CD8-positive, alpha-beta memory T cell (primary cell): ENCODE measurements at regions not wholly inside any gene's neighbourhood (a gene's known extent, or its start where the extent isn't known, plus 50 kb on each side); places are given as distances from the start of the nearest gene placed in this dataset.

ENCODE experiments used
- CTCF ChIA-PET: fragments of 350-600 bp; sonication (Branson Sonifier 250); formaldehyde crosslinking; loops from one replicate; lab custom pipeline; 2021; ENCODE audit warnings: antibody characterized with exemption; lab: Charles Lee
- POLR2A ChIA-PET: fragments of 350-600 bp; sonication (Branson Sonifier 250); formaldehyde crosslinking; loops from one replicate; lab custom pipeline; 2021; ENCODE audit warnings: antibody characterized with exemption; lab: Charles Lee
- DNase-seq, 5 donors: peaks; one replicate each; pipeline versions ENCODE4 v3.0.0 to v3.0.0-alpha.2; 2020 to 2022; ENCODE audit warnings: mixed read lengths in 1 of 5
- H3K27ac ChIP-seq: one replicate; pipeline ENCODE4 v1.7.0; 2013; ENCODE audit warnings: low read depth, mild to moderate bottlenecking, low read length, moderate library complexity
- H3K27me3 ChIP-seq: 2 replicates; pipeline ENCODE4 v1.7.0; 2013; ENCODE audit warnings: low read length, mild to moderate bottlenecking; ENCODE audit not compliant: insufficient read depth, poor library complexity, severe bottlenecking
- H3K36me3 ChIP-seq: 2 replicates; pipeline ENCODE4 v1.7.0; 2013; ENCODE audit warnings: mild to moderate bottlenecking, low read length, moderate library complexity; ENCODE audit not compliant: insufficient read depth
- H3K4me1 ChIP-seq: 2 replicates; pipeline ENCODE4 v1.7.0; 2013; ENCODE audit warnings: mild to moderate bottlenecking, low read length, moderate library complexity; ENCODE audit not compliant: insufficient read depth
- H3K4me3 ChIP-seq: 2 replicates; pipeline ENCODE4 v1.7.0; 2013; ENCODE audit warnings: mild to moderate bottlenecking, low read length
- H3K9me3 ChIP-seq: 2 replicates; pipeline ENCODE4 v1.7.0; 2013; ENCODE audit warnings: mild to moderate bottlenecking, low read length
- H3K27ac Mint-ChIP-seq, 8 donors: one replicate each; pipeline ENCODE4 v1.8.0; 2020 to 2021; ENCODE audit warnings: mixed read lengths in 8 of 8, mild to moderate bottlenecking in 6 of 8, inconsistent platforms in 3 of 8, moderate library complexity in 3 of 8
- H3K27me3 Mint-ChIP-seq, 2 donors: one replicate each; pipeline ENCODE4 v1.8.0; 2020 to 2021; ENCODE audit warnings: mixed read lengths in 2 of 2, mild to moderate bottlenecking in 1 of 2, moderate library complexity in 1 of 2
- H3K36me3 Mint-ChIP-seq, 3 donors: one replicate each; pipeline ENCODE4 v1.8.0; 2020 to 2021; ENCODE audit warnings: mixed read lengths in 3 of 3, inconsistent platforms in 1 of 3, mild to moderate bottlenecking in 1 of 3
- H3K4me1 Mint-ChIP-seq, 3 donors: one replicate each; pipeline ENCODE4 v1.8.0; 2020 to 2021; ENCODE audit warnings: mixed read lengths in 3 of 3, inconsistent platforms in 1 of 3, mild to moderate bottlenecking in 1 of 3
- H3K4me3 Mint-ChIP-seq, 7 donors: one replicate each; pipeline ENCODE4 v1.8.0; 2020 to 2021; ENCODE audit warnings: mixed read lengths in 7 of 7, mild to moderate bottlenecking in 6 of 7, moderate library complexity in 4 of 7, inconsistent platforms in 2 of 7
- H3K9me3 Mint-ChIP-seq, 5 donors: one replicate each; pipeline ENCODE4 v1.8.0; 2020 to 2022; ENCODE audit warnings: mixed read lengths in 5 of 5, mild to moderate bottlenecking in 3 of 5, moderate library complexity in 2 of 5, inconsistent platforms in 1 of 5

DNA sequence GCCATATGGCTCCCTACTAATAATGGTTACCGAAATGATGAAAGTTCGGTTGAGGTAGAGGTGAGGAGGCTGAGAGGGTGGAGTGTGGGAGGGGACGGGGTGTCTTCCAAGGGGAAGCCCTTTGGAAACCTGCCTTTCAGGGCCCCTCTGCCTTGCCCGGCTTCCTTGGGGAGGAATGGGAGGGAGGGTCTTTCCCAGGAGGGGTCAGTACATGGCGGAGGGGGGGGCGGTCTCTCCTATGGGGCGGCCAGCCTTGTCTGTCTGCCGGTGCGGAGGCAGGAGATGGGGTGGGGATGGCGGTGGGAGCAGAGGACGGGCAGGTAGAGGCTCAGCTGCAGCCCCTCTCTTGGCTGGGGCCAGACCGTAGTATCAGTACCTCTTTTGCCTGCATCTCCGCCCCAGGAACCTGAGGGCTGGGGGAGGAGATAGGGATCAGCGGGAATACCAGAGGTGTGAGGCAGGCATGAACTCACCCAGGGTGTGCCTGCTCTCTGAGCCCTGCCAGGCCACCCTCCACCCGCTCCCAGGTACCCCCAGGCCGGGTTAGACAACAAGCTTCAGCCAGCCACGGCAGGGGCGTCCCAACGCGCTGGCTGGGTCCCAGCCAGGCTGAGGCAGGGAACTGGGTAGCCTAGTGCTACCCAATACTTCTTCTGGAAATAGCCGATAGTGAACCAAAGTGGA lies 79.4 kb upstream of the POU3F1 start:
- H3K4me1 Mint-ChIP-seq: no peaks in the 10 kb centered on the region
- ChIA-PET POLR2A (no interaction called here), CTCF (no interaction called here)
- Histone ChIP-seq H3K36me3 (no peaks in the 10 kb centered on the region), H3K4me3 (no peak overlapping the region), H3K4me1 (no peaks in the 10 kb centered on the region), H3K27ac (no peak overlapping the region), H3K9me3 (no peaks in the 10 kb centered on the region), H3K27me3 (no peaks in the 10 kb centered on the region)
- H3K4me3 Mint-ChIP-seq: no peak overlapping the region
- DNase-seq: no peak
- no peaks in the 10 kb centered on the region for H3K9me3 Mint-ChIP-seq
- H3K27me3 Mint-ChIP-seq: peaks cover 5 to 12% of the 10 kb centered on the region in 2 donors
- no peaks in the 10 kb centered on the region for H3K36me3 Mint-ChIP-seq
- H3K27ac Mint-ChIP-seq: peak overlapping the region in 1 of 8 donors; percentile 74

- H3K4me1 ChIP-seq: no peaks in the 10 kb centered on the region
- H3K27me3 ChIP-seq: no peaks in the 10 kb centered on the region
- H3K4me1 Mint-ChIP-seq: no peaks in the 10 kb centered on the region
- no peak overlapping the region for H3K27ac ChIP-seq
- H3K4me3 Mint-ChIP-seq: no peak overlapping the region
- no peak overlapping the region for H3K27ac Mint-ChIP-seq
- H3K4me3 ChIP-seq: no peak overlapping the region
- no peaks in the 10 kb centered on the region for H3K36me3 ChIP-seq
- no peaks in the 10 kb centered on the region for H3K9me3 ChIP-seq
- H3K27me3 Mint-ChIP-seq: peaks cover 9 to 11% of the 10 kb centered on the region in 2 donors
- ChIA-PET POLR2A (no interaction called here), CTCF (interaction anchor here (1.3 kb wide), 1 partner anchor 962 kb away, joined by 3 read pairs; no protein-coding TSS in a partner anchor)
- no peak for DNase-seq
- H3K9me3 Mint-ChIP-seq: no peaks in the 10 kb centered on the region
- H3K36me3 Mint-ChIP-seq: no peaks in the 10 kb centered on the region
These were observed 78.4 kb upstream of the POU3F1 start for GRCh38 chr1:38125016-38125415.

- Histone ChIP-seq H3K4me1 (no peaks in the 10 kb centered on the region), H3K4me3 (no peak overlapping the region), H3K36me3 (no peaks in the 10 kb centered on the region), H3K9me3 (no peaks in the 10 kb centered on the region), H3K27ac (no peak overlapping the region), H3K27me3 (no peaks in the 10 kb centered on the region)
- Mint-ChIP-seq H3K27me3 (peaks cover 4 to 9% of the 10 kb centered on the region in 2 donors), H3K27ac (no peak overlapping the region), H3K4me1 (no peaks in the 10 kb centered on the region), H3K36me3 (no peaks in the 10 kb centered on the region), H3K9me3 (no peaks in the 10 kb centered on the region), H3K4me3 (no peak overlapping the region)
- CTCF ChIA-PET: no interaction called here
- DNase-seq: no peak
- POLR2A ChIA-PET: no interaction called here
These were observed 77.0 kb upstream of the POU3F1 start for GRCh38 chr1:38123356-38124135.

DNA sequence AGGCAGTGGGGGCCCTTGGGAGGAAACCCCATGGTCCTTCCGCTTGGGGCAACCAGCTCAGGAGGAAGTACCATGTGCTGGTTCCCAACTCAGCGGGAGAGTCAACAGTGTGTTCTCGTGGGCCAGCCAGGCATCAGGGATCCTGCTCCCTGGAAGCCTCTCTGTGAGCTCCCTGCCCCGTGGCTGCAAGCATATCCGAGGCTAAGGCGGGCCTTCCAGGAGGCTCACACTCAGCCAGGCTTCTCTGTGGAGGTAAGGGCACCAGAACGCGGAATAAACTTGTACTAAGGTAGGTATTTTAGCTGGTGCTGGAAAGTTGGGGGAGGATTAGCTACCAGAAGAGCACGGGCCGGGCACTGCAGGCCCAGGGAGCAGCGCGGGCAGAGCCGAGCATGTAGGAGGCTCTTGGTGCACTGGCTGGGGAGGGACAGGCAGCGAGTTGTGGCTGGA lies 74.7 kb upstream of the POU3F1 start:
- H3K36me3 ChIP-seq: no peaks in the 10 kb centered on the region
- no peaks in the 10 kb centered on the region for H3K4me1 Mint-ChIP-seq
- no peaks in the 10 kb centered on the region for H3K36me3 Mint-ChIP-seq
- peaks cover 0 to 6% of the 10 kb centered on the region in 2 donors for H3K27me3 Mint-ChIP-seq
- CTCF ChIA-PET: no interaction called here
- H3K9me3 ChIP-seq: no peaks in the 10 kb centered on the region
- H3K4me3 Mint-ChIP-seq: no peak overlapping the region
- POLR2A ChIA-PET: no interaction called here
- no peaks in the 10 kb centered on the region for H3K4me1 ChIP-seq
- no peak for DNase-seq
- no peaks in the 10 kb centered on the region for H3K27me3 ChIP-seq
- no peak overlapping the region for H3K27ac Mint-ChIP-seq
- no peak overlapping the region for H3K4me3 ChIP-seq
- H3K27ac ChIP-seq: no peak overlapping the region
- no peaks in the 10 kb centered on the region for H3K9me3 Mint-ChIP-seq

- Histone ChIP-seq H3K36me3 (no peaks in the 10 kb centered on the region), H3K27ac (no peak overlapping the region), H3K9me3 (no peaks in the 10 kb centered on the region), H3K27me3 (no peaks in the 10 kb centered on the region), H3K4me1 (no peaks in the 10 kb centered on the region), H3K4me3 (no peak overlapping the region)
- Mint-ChIP-seq H3K36me3 (no peaks in the 10 kb centered on the region), H3K9me3 (no peaks in the 10 kb centered on the region), H3K4me1 (no peaks in the 10 kb centered on the region), H3K27ac (no peak overlapping the region), H3K4me3 (no peak overlapping the region), H3K27me3 (peaks cover 0 to 8% of the 10 kb centered on the region in 2 donors)
- DNase-seq: no peak
- POLR2A ChIA-PET: no interaction called here
- CTCF ChIA-PET: no interaction called here
These were observed 74.1 kb upstream of the POU3F1 start for GRCh38 chr1:38120552-38121230.

GRCh38 chr1:38118976-38119375 lies 72.4 kb upstream of the POU3F1 start:
- Mint-ChIP-seq H3K9me3 (no peaks in the 10 kb centered on the region), H3K36me3 (no peaks in the 10 kb centered on the region), H3K27me3 (peaks cover 0 to 8% of the 10 kb centered on the region in 2 donors), H3K27ac (no peak overlapping the region), H3K4me3 (no peak overlapping the region), H3K4me1 (peaks cover 0 to 2% (median 0%) of the 10 kb centered on the region in 3 donors)
- DNase-seq: no peak
- H3K27ac ChIP-seq: no peak overlapping the region
- no peak overlapping the region for H3K4me3 ChIP-seq
- ChIA-PET CTCF (no interaction called here), POLR2A (no interaction called here)
- H3K9me3 ChIP-seq: no peaks in the 10 kb centered on the region
- no peaks in the 10 kb centered on the region for H3K27me3 ChIP-seq
- H3K4me1 ChIP-seq: no peaks in the 10 kb centered on the region
- H3K36me3 ChIP-seq: no peaks in the 10 kb centered on the region

DNA sequence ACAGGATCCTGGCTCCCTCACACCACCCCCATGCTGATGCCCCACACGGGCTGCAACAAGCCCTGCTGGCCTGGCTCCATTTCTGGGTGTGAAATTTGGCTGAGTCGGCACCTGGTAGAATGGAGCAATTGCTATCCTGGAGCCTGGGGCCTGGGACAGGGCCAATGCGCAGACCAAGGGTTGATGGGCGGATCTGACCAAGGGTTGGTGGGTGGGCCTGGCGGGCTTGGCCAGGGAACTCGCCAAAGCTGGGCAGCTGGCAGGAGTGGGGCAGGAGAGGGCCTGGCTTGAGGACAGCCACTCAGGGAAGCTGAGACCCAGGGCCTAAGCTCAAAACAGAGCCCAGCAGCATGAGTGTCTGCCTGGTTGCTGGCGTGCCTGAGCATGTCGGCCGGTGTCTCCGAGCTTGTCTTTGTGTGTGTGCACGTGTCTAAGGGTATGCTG lies 70.9 kb upstream of the POU3F1 start:
- Mint-ChIP-seq H3K4me3 (no peak overlapping the region), H3K27me3 (peaks cover 0 to 8% of the 10 kb centered on the region in 2 donors), H3K9me3 (no peaks in the 10 kb centered on the region), H3K27ac (no peak overlapping the region), H3K4me1 (peaks cover 0 to 2% (median 0%) of the 10 kb centered on the region in 3 donors), H3K36me3 (no peaks in the 10 kb centered on the region)
- H3K36me3 ChIP-seq: no peaks in the 10 kb centered on the region
- DNase-seq: no peak
- H3K4me3 ChIP-seq: no peak overlapping the region
- H3K9me3 ChIP-seq: no peaks in the 10 kb centered on the region
- POLR2A ChIA-PET: no interaction called here
- no peaks in the 10 kb centered on the region for H3K4me1 ChIP-seq
- H3K27me3 ChIP-seq: no peaks in the 10 kb centered on the region
- no peak overlapping the region for H3K27ac ChIP-seq
- CTCF ChIA-PET: no interaction called here

DNA sequence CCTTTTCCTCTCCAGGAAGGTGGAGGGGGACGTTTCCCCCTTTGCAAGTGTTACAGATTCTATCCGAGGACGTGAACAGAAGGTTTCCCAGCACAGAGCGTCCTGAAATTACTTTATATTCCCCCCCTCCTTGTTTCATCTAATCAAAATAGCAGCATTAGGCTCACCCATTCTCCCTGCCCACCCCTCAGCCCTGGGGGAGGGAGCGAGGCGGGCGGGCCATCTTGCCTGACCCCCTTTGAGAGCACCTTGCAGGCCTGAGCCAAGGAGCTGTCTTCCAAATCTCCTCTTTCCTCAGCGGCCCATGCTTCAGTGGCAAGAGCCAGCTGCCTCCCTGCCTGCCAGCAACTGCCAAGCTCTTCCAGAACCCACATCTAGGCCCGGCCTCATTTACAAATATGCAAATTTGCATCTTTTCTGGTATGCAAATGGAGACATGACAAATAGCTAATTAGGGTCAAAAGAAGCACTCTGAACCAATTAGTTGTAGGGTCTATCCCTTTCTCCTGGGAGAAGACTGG lies 69.1 kb upstream of the POU3F1 start:
- DNase-seq: no peak
- no peaks in the 10 kb centered on the region for H3K9me3 Mint-ChIP-seq
- peaks cover 7% of the 10 kb centered on the region in 2 donors for H3K27me3 Mint-ChIP-seq
- H3K27ac Mint-ChIP-seq: no peak overlapping the region
- Histone ChIP-seq H3K4me1 (no peaks in the 10 kb centered on the region), H3K27ac (no peak overlapping the region), H3K9me3 (no peaks in the 10 kb centered on the region), H3K27me3 (no peaks in the 10 kb centered on the region), H3K36me3 (no peaks in the 10 kb centered on the region), H3K4me3 (no peak overlapping the region)
- H3K36me3 Mint-ChIP-seq: no peaks in the 10 kb centered on the region
- H3K4me1 Mint-ChIP-seq: peaks cover 0 to 2% (median 0%) of the 10 kb centered on the region in 3 donors
- ChIA-PET CTCF (no interaction called here), POLR2A (no interaction called here)
- no peak overlapping the region for H3K4me3 Mint-ChIP-seq
